ENCODE measurements at regions not wholly inside any gene's neighbourhood (a gene's known extent, or its start where the extent isn't known, plus 50 kb on each side); places are given as distances from the start of the nearest gene placed in this dataset.

GRCh38 chr6:6505111-6505510 is 83.4 kb upstream of the LY86 start:
- Histone ChIP-seq H3K4me3 (ENCODE audit: insufficient read depth, low read length, poor library complexity, severe bottlenecking) (no peak overlapping the region), H3K27me3 (ENCODE audit: low read length) (no peaks in the 10 kb centered on the region), H3K4me2 (ENCODE audit: low read depth, low read length, poor library complexity, severe bottlenecking) (no peak overlapping the region), H3K9me2 (replicated peaks; ENCODE audit: insufficient read depth, low read length) (no peaks in the 10 kb centered on the region), H3K9me3 (ENCODE audit: insufficient read depth, low read length) (no peaks in the 10 kb centered on the region), H3K79me2 (ENCODE audit: insufficient read depth, low read length) (no peaks in the 10 kb centered on the region), H3F3A (ENCODE audit: insufficient read depth) (no peaks in the 10 kb centered on the region), H3K36me3 (ENCODE audit: low read length) (no peaks in the 10 kb centered on the region), H4K20me1 (ENCODE audit: low read depth, low read length) (no peaks in the 10 kb centered on the region), H3K9ac (ENCODE audit: low read length) (no peak overlapping the region), H3K27ac (ENCODE audit: low read depth, low read length) (no peak overlapping the region), H2AFZ (ENCODE audit: low read depth, low read length, severe bottlenecking) (no peak overlapping the region)
- TF ChIP-seq EZH2phosphoT487 (conservative IDR thresholded peaks at IDR 0.05; ENCODE audit: low read length) (no peak), CTCF (IDR thresholded peaks at IDR 0.05; ENCODE audit: insufficient read depth, low read length, poor library complexity, severe bottlenecking) (no peak)

- Histone ChIP-seq H3K4me3 (ENCODE audit: insufficient read depth, low read length, poor library complexity, severe bottlenecking) (no peak overlapping the region), H4K20me1 (ENCODE audit: low read depth, low read length) (no peaks in the 10 kb centered on the region), H2AFZ (ENCODE audit: low read depth, low read length, severe bottlenecking) (no peak overlapping the region), H3K4me2 (ENCODE audit: low read depth, low read length, poor library complexity, severe bottlenecking) (no peak overlapping the region), H3K36me3 (ENCODE audit: low read length) (no peaks in the 10 kb centered on the region), H3K27ac (ENCODE audit: low read depth, low read length) (no peak overlapping the region), H3K9me2 (replicated peaks; ENCODE audit: insufficient read depth, low read length) (no peaks in the 10 kb centered on the region), H3K79me2 (ENCODE audit: insufficient read depth, low read length) (no peaks in the 10 kb centered on the region), H3K27me3 (ENCODE audit: low read length) (no peaks in the 10 kb centered on the region), H3K9ac (ENCODE audit: low read length) (no peak overlapping the region), H3F3A (ENCODE audit: insufficient read depth) (no peaks in the 10 kb centered on the region), H3K9me3 (ENCODE audit: insufficient read depth, low read length) (no peaks in the 10 kb centered on the region)
- TF ChIP-seq CTCF (IDR thresholded peaks at IDR 0.05; ENCODE audit: insufficient read depth, low read length, poor library complexity, severe bottlenecking), result no peak
- TF ChIP-seq EZH2phosphoT487 (conservative IDR thresholded peaks at IDR 0.05; ENCODE audit: low read length), result no peak
Measured at GRCh38 chr6:6508643-6509042, 79.9 kb upstream of the LY86 start.

- Histone ChIP-seq H3K9me2 (replicated peaks; ENCODE audit: insufficient read depth, low read length) (no peaks in the 10 kb centered on the region), H4K20me1 (ENCODE audit: low read depth, low read length) (no peaks in the 10 kb centered on the region), H3K9ac (ENCODE audit: low read length) (no peak overlapping the region), H3K36me3 (ENCODE audit: low read length) (no peaks in the 10 kb centered on the region), H3K4me3 (ENCODE audit: insufficient read depth, low read length, poor library complexity, severe bottlenecking) (no peak overlapping the region), H3K27me3 (ENCODE audit: low read length) (no peaks in the 10 kb centered on the region), H3K9me3 (ENCODE audit: insufficient read depth, low read length) (no peaks in the 10 kb centered on the region), H3K79me2 (ENCODE audit: insufficient read depth, low read length) (no peaks in the 10 kb centered on the region), H3K27ac (ENCODE audit: low read depth, low read length) (no peak overlapping the region), H2AFZ (ENCODE audit: low read depth, low read length, severe bottlenecking) (no peak overlapping the region), H3K4me2 (ENCODE audit: low read depth, low read length, poor library complexity, severe bottlenecking) (no peak overlapping the region), H3F3A (ENCODE audit: insufficient read depth) (no peaks in the 10 kb centered on the region)
- TF ChIP-seq CTCF (IDR thresholded peaks at IDR 0.05; ENCODE audit: insufficient read depth, low read length, poor library complexity, severe bottlenecking) (no peak), EZH2phosphoT487 (conservative IDR thresholded peaks at IDR 0.05; ENCODE audit: low read length) (no peak)
Measured at GRCh38 chr6:6509284-6509683, 79.2 kb upstream of the LY86 start.

GRCh38 chr6:6512711-6513110 is 75.8 kb upstream of the LY86 start:
- no peak for TF ChIP-seq CTCF (IDR thresholded peaks at IDR 0.05; ENCODE audit: insufficient read depth, low read length, poor library complexity, severe bottlenecking)
- TF ChIP-seq EZH2phosphoT487 (conservative IDR thresholded peaks at IDR 0.05; ENCODE audit: low read length), result no peak
- Histone ChIP-seq H3K9me3 (ENCODE audit: insufficient read depth, low read length) (no peaks in the 10 kb centered on the region), H3K79me2 (ENCODE audit: insufficient read depth, low read length) (no peaks in the 10 kb centered on the region), H3K4me3 (ENCODE audit: insufficient read depth, low read length, poor library complexity, severe bottlenecking) (no peak overlapping the region), H3K4me2 (ENCODE audit: low read depth, low read length, poor library complexity, severe bottlenecking) (no peak overlapping the region), H4K20me1 (ENCODE audit: low read depth, low read length) (no peaks in the 10 kb centered on the region), H2AFZ (ENCODE audit: low read depth, low read length, severe bottlenecking) (no peak overlapping the region), H3K9me2 (replicated peaks; ENCODE audit: insufficient read depth, low read length) (no peaks in the 10 kb centered on the region), H3K9ac (ENCODE audit: low read length) (no peak overlapping the region), H3K27ac (ENCODE audit: low read depth, low read length) (no peak overlapping the region), H3K27me3 (ENCODE audit: low read length) (no peaks in the 10 kb centered on the region), H3K36me3 (ENCODE audit: low read length) (no peaks in the 10 kb centered on the region), H3F3A (ENCODE audit: insufficient read depth) (no peaks in the 10 kb centered on the region)
